A172 (cell line): ENCODE measurements at regions not wholly inside any gene's neighbourhood (a gene's known extent, or its start where the extent isn't known, plus 50 kb on each side); places are given as distances from the start of the nearest gene placed in this dataset.
"Not testable (repeated sequence)": the region's sequence is repeated elsewhere in the genome, so short reads cannot be mapped to it uniquely, and the experiment has no call there.

Experiments
- DNase-seq: peaks from one replicate; pipeline ENCODE4 v3.0.0-alpha.2; 2015; ENCODE audit warnings: low spot score

GRCh38 chr2:118613737-118614136, 233.7 kb downstream of the EN1 start:
- DNase-seq, result no peak

- no peak for DNase-seq
Observed at GRCh38 chr2:118611691-118612090, 235.8 kb downstream of the EN1 start.

- no peak for DNase-seq
Observed at GRCh38 chr2:118609138-118609537, 238.3 kb downstream of the EN1 start.

- no peak for DNase-seq
Observed at GRCh38 chr2:118607641-118608040, 239.8 kb downstream of the EN1 start.

GRCh38 chr2:118604811-118605210, 242.6 kb downstream of the EN1 start:
- DNase-seq, result no peak

GRCh38 chr2:118604371-118604770, 243.1 kb downstream of the EN1 start:
- no peak for DNase-seq

GRCh38 chr2:118599141-118599540, 248.3 kb downstream of the EN1 start:
- DNase-seq, result no peak

GRCh38 chr2:118596620-118597019, 250.8 kb downstream of the EN1 start:
- no peak for DNase-seq

- DNase-seq, result no peak
Observed at GRCh38 chr2:118593257-118593656, 254.2 kb downstream of the EN1 start.

- DNase-seq, result no peak
Observed at GRCh38 chr2:118591223-118591622, 256.2 kb downstream of the EN1 start.

GRCh38 chr2:118589721-118590120, 257.7 kb downstream of the EN1 start:
- DNase-seq, result no peak

- DNase-seq, result no peak
Observed at GRCh38 chr2:118588850-118589249, 258.6 kb downstream of the EN1 start.

GRCh38 chr2:118586312-118586711, 261.1 kb downstream of the EN1 start:
- DNase-seq, result no peak

- no peak for DNase-seq
Observed at GRCh38 chr2:118584877-118585276, 262.6 kb downstream of the EN1 start.

- DNase-seq, result no peak
Observed at GRCh38 chr2:118584062-118584749, 263.2 kb downstream of the EN1 start.

GRCh38 chr2:118582058-118582457, 265.4 kb downstream of the EN1 start:
- no peak for DNase-seq

GRCh38 chr2:118580651-118581050, 266.8 kb downstream of the EN1 start:
- DNase-seq, result peak; percentile 16

- DNase-seq, result no peak
Observed at GRCh38 chr2:118580107-118580506, 267.3 kb downstream of the EN1 start.

GRCh38 chr2:118577202-118577601, 270.2 kb downstream of the EN1 start:
- no peak for DNase-seq

- DNase-seq, result no peak
Observed at GRCh38 chr2:118576109-118576855, 271.2 kb downstream of the EN1 start.

- DNase-seq, result not testable (repeated sequence)
Observed at GRCh38 chr2:118572380-118572779, 275.1 kb downstream of the EN1 start.

- no peak for DNase-seq
Observed at GRCh38 chr2:118569876-118570535, 277.4 kb downstream of the EN1 start.

GRCh38 chr2:118568700-118569099, 278.7 kb downstream of the EN1 start:
- DNase-seq, result no peak
